ENCODE measurements at regions not wholly inside any gene's neighbourhood (a gene's known extent, or its start where the extent isn't known, plus 50 kb on each side); places are given as distances from the start of the nearest gene placed in this dataset.
"Not testable (repeated sequence)": the region's sequence is repeated elsewhere in the genome, so short reads cannot be mapped to it uniquely, and the experiment has no call there.

DNA sequence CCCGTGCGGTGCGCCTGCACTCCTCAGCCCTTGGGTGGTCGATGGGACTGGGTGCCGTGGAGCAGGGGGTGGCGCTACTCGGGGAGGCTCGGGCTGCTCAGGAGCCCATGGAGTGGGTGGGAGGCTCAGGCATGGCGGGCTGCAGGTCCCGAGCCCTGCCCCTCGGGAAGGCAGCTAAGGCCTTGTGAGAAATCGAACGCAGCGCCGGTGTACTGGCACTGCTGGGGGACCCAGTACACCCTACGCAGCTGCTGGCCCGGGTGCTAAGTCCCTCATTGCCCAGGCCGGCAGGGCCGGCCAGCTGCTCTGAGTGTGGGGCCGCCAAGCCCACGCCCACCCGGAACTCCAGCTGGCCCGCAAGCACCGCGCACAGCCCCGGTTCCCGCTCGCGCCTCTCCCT lies 396.9 kb upstream of the RIOK2 start:
- H3K36me3 Mint-ChIP-seq (ENCODE audit: low read depth); H3K27me3 Mint-ChIP-seq; ATAC-seq (replicated peaks); H3K27ac Mint-ChIP-seq; H3K9me3 Mint-ChIP-seq; H3K4me3 Mint-ChIP-seq; H3K4me1 Mint-ChIP-seq: not testable (repeated sequence)

GRCh38 chr5:97580746-97581145 lies 397.7 kb upstream of the RIOK2 start:
- Mint-ChIP-seq H3K4me1 (no peaks in the 10 kb centered on the region), H3K9me3 (no peaks in the 10 kb centered on the region), H3K27me3 (no peaks in the 10 kb centered on the region), H3K4me3 (no peak overlapping the region), H3K27ac (no peak overlapping the region), H3K36me3 (ENCODE audit: low read depth) (no peaks in the 10 kb centered on the region)
- no peak for ATAC-seq (replicated peaks)

GRCh38 chr5:97591781-97592180 lies 408.7 kb upstream of the RIOK2 start:
- no peak overlapping the region for H3K27ac Mint-ChIP-seq
- no peaks in the 10 kb centered on the region for H3K27me3 Mint-ChIP-seq
- H3K4me3 Mint-ChIP-seq, result no peak overlapping the region
- H3K36me3 Mint-ChIP-seq (ENCODE audit: low read depth), result no peaks in the 10 kb centered on the region
- H3K4me1 Mint-ChIP-seq, result no peaks in the 10 kb centered on the region
- peaks cover 3% of the 10 kb centered on the region for H3K9me3 Mint-ChIP-seq
- ATAC-seq (replicated peaks), result no peak

DNA sequence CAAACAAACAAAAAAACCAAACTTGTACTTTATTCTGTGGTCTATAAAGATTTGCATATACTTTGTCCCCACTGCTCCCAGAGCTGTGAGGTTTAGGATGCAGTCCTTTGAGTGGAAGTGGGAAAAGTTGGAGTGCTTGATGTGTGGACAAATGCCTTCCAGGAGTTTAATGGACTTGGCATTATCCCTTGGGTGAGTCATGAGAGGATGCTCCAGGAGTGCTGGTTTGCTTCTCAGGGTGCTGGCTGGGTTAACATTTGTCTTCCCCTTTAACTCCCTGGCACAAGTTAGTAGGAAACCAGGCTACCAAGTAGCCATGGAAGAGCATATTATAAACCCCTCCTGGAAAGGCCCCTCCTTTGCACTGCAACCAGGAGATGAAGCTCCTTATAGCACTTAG lies 417.4 kb upstream of the RIOK2 start:
- H3K36me3 Mint-ChIP-seq (ENCODE audit: low read depth), result no peaks in the 10 kb centered on the region
- H3K9me3 Mint-ChIP-seq, result peaks cover 37% of the 10 kb centered on the region
- H3K27ac Mint-ChIP-seq, result no peak overlapping the region
- no peaks in the 10 kb centered on the region for H3K4me1 Mint-ChIP-seq
- no peaks in the 10 kb centered on the region for H3K27me3 Mint-ChIP-seq
- ATAC-seq (replicated peaks), result no peak
- H3K4me3 Mint-ChIP-seq, result no peak overlapping the region

- ATAC-seq (replicated peaks), result no peak
- Mint-ChIP-seq H3K9me3 (peaks cover 42% of the 10 kb centered on the region), H3K27me3 (no peaks in the 10 kb centered on the region), H3K4me3 (no peak overlapping the region), H3K36me3 (ENCODE audit: low read depth) (no peaks in the 10 kb centered on the region), H3K4me1 (no peaks in the 10 kb centered on the region), H3K27ac (no peak overlapping the region)
Measured at GRCh38 chr5:97601651-97602050, 418.6 kb upstream of the RIOK2 start.

- Mint-ChIP-seq H3K9me3 (peaks cover 26% of the 10 kb centered on the region), H3K36me3 (ENCODE audit: low read depth) (no peaks in the 10 kb centered on the region)
Measured at GRCh38 chr5:97606531-97606930, 423.5 kb upstream of the RIOK2 start.

GRCh38 chr5:97608501-97608900 lies 425.5 kb upstream of the RIOK2 start:
- no peak for ATAC-seq (replicated peaks)
- H3K4me3 Mint-ChIP-seq, result no peak overlapping the region
- no peak overlapping the region for H3K27ac Mint-ChIP-seq
- no peaks in the 10 kb centered on the region for H3K27me3 Mint-ChIP-seq
- peaks cover 18% of the 10 kb centered on the region for H3K9me3 Mint-ChIP-seq
- H3K4me1 Mint-ChIP-seq, result no peaks in the 10 kb centered on the region
- no peaks in the 10 kb centered on the region for H3K36me3 Mint-ChIP-seq (ENCODE audit: low read depth)

More at GRCh38 chr5:97606531-97606930, 423.5 kb upstream of the RIOK2 start:
- H3K27ac Mint-ChIP-seq, result no peak overlapping the region
- H3K4me3 Mint-ChIP-seq, result no peak overlapping the region
- H3K4me1 Mint-ChIP-seq, result no peaks in the 10 kb centered on the region
- ATAC-seq (replicated peaks), result no peak
- H3K27me3 Mint-ChIP-seq, result no peaks in the 10 kb centered on the region

- no peaks in the 10 kb centered on the region for H3K27me3 Mint-ChIP-seq
- H3K36me3 Mint-ChIP-seq (ENCODE audit: low read depth), result no peaks in the 10 kb centered on the region
- H3K4me1 Mint-ChIP-seq, result no peaks in the 10 kb centered on the region
- peaks cover 13% of the 10 kb centered on the region for H3K9me3 Mint-ChIP-seq
- no peak overlapping the region for H3K4me3 Mint-ChIP-seq
- no peak overlapping the region for H3K27ac Mint-ChIP-seq
- ATAC-seq (replicated peaks), result no peak
Measured at GRCh38 chr5:97618721-97619120, 435.7 kb upstream of the RIOK2 start.

- no peaks in the 10 kb centered on the region for H3K36me3 Mint-ChIP-seq (ENCODE audit: low read depth)
- H3K9me3 Mint-ChIP-seq, result peaks cover 9% of the 10 kb centered on the region
- no peaks in the 10 kb centered on the region for H3K27me3 Mint-ChIP-seq
- no peak for ATAC-seq (replicated peaks)
- H3K27ac Mint-ChIP-seq, result no peak overlapping the region
- no peaks in the 10 kb centered on the region for H3K4me1 Mint-ChIP-seq
- no peak overlapping the region for H3K4me3 Mint-ChIP-seq
Measured at GRCh38 chr5:97623441-97623840, 440.4 kb upstream of the RIOK2 start.

DNA sequence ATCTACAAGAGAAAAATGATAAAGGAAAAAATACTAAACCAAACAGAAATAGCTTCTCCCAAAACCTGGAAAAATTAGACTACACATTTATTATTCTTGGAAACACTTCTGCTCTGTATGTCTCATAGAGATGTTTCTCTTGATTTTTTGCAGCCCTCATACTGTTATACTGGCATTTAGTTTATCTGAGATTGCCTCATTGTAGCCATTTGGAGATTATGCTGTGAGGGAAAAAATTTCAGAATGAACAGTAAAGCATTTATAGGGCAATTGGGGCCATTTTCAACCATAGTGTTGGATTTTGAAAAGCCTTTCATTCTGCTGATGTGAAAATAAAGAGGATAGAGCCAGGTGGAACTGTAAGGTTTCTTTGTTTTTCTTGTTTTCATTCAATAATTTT lies 441.8 kb upstream of the RIOK2 start:
- no peaks in the 10 kb centered on the region for H3K27me3 Mint-ChIP-seq
- H3K27ac Mint-ChIP-seq, result no peak overlapping the region
- no peaks in the 10 kb centered on the region for H3K4me1 Mint-ChIP-seq
- ATAC-seq (replicated peaks), result no peak
- no peaks in the 10 kb centered on the region for H3K36me3 Mint-ChIP-seq (ENCODE audit: low read depth)
- H3K4me3 Mint-ChIP-seq, result no peak overlapping the region
- peaks cover 4% of the 10 kb centered on the region for H3K9me3 Mint-ChIP-seq

DNA sequence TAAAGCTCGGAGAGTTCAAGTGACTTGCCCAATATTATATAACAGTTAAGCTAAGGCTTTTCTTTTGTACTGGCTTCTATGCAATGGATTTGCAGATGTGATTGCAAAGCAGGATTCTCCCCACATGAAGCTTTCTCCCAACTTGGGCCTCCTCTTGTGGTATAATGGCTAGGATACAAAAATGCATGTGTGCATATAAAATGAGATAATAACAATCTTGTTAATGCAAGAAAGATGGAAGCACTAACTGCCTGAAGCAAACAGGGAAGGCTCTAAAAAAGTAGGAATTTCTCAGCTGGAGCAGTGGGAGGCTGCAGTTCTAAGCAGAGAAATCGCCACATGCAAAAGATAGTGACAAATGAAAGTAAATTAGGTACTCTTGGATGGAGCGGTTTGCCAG lies 444.2 kb upstream of the RIOK2 start:
- H3K36me3 Mint-ChIP-seq (ENCODE audit: low read depth), result no peaks in the 10 kb centered on the region
- H3K27me3 Mint-ChIP-seq, result no peaks in the 10 kb centered on the region
- no peaks in the 10 kb centered on the region for H3K4me1 Mint-ChIP-seq
- peaks cover 4% of the 10 kb centered on the region for H3K9me3 Mint-ChIP-seq
- no peak for ATAC-seq (replicated peaks)
- H3K4me3 Mint-ChIP-seq, result no peak overlapping the region
- no peak overlapping the region for H3K27ac Mint-ChIP-seq

- Mint-ChIP-seq H3K4me1 (no peaks in the 10 kb centered on the region), H3K4me3 (no peak overlapping the region), H3K27me3 (no peaks in the 10 kb centered on the region), H3K27ac (no peak overlapping the region), H3K9me3 (peaks cover 1% of the 10 kb centered on the region), H3K36me3 (ENCODE audit: low read depth) (no peaks in the 10 kb centered on the region)
- ATAC-seq (replicated peaks), result no peak
Measured at GRCh38 chr5:97628031-97628430, 445.0 kb upstream of the RIOK2 start.

GRCh38 chr5:97628807-97629206 lies 445.8 kb upstream of the RIOK2 start:
- no peak for ATAC-seq (replicated peaks)
- Mint-ChIP-seq H3K27me3 (no peaks in the 10 kb centered on the region), H3K4me1 (no peaks in the 10 kb centered on the region), H3K9me3 (no peaks in the 10 kb centered on the region), H3K4me3 (no peak overlapping the region), H3K27ac (no peak overlapping the region), H3K36me3 (ENCODE audit: low read depth) (no peaks in the 10 kb centered on the region)

- Mint-ChIP-seq H3K4me1 (no peaks in the 10 kb centered on the region), H3K27ac (no peak overlapping the region), H3K36me3 (ENCODE audit: low read depth) (no peaks in the 10 kb centered on the region), H3K4me3 (no peak overlapping the region), H3K27me3 (no peaks in the 10 kb centered on the region), H3K9me3 (no peaks in the 10 kb centered on the region)
- no peak for ATAC-seq (replicated peaks)
Measured at GRCh38 chr5:97629276-97629675, 446.2 kb upstream of the RIOK2 start.

GRCh38 chr5:97635553-97635952 lies 452.5 kb upstream of the RIOK2 start:
- Mint-ChIP-seq H3K27me3 (no peaks in the 10 kb centered on the region), H3K4me3 (no peak overlapping the region), H3K4me1 (no peaks in the 10 kb centered on the region), H3K27ac (no peak overlapping the region), H3K9me3 (no peaks in the 10 kb centered on the region), H3K36me3 (ENCODE audit: low read depth) (no peaks in the 10 kb centered on the region)
- ATAC-seq (replicated peaks), result no peak

- Mint-ChIP-seq H3K27me3 (no peaks in the 10 kb centered on the region), H3K4me3 (no peak overlapping the region), H3K36me3 (ENCODE audit: low read depth) (no peaks in the 10 kb centered on the region), H3K9me3 (peaks cover 4% of the 10 kb centered on the region), H3K27ac (no peak overlapping the region), H3K4me1 (no peaks in the 10 kb centered on the region)
- no peak for ATAC-seq (replicated peaks)
Measured at GRCh38 chr5:97636766-97637165, 453.7 kb upstream of the RIOK2 start.

All from activated T-helper 17 cell treated with anti-CD3 and anti-CD28 coated beads, Interleukin-2, amount 50 U/mL, for 72 hours (primary cell).